ENCODE measurements at regions not wholly inside any gene's neighbourhood (a gene's known extent, or its start where the extent isn't known, plus 50 kb on each side); places are given as distances from the start of the nearest gene placed in this dataset.
"Not testable (repeated sequence)": the region's sequence is repeated elsewhere in the genome, so short reads cannot be mapped to it uniquely, and the experiment has no call there.

GRCh38 chr17:70288540-70289290 lies 119.4 kb downstream of the KCNJ2 start:
- TF ChIP-seq CTCF (IDR thresholded peaks at IDR 0.05) (no peak), POLR2A (IDR thresholded peaks at IDR 0.05) (no peak)
- Histone ChIP-seq H3K27me3 (no peaks in the 10 kb centered on the region), H3K4me1 (no peaks in the 10 kb centered on the region), H3K36me3 (no peaks in the 10 kb centered on the region), H3K27ac (no peak overlapping the region), H3K4me3 (no peak overlapping the region), H3K9me3 (no peaks in the 10 kb centered on the region)
- no peak for DNase-seq
- intact Hi-C loops (cut with DNase I; ENCODE audit: low total_unique reads): no loop called here

- Histone ChIP-seq H3K4me3 (no peak overlapping the region), H3K4me1 (no peaks in the 10 kb centered on the region), H3K36me3 (no peaks in the 10 kb centered on the region), H3K9me3 (no peaks in the 10 kb centered on the region), H3K27ac (no peak overlapping the region), H3K27me3 (no peaks in the 10 kb centered on the region)
- TF ChIP-seq CTCF (IDR thresholded peaks at IDR 0.05): no peak
- no peak for TF ChIP-seq POLR2A (IDR thresholded peaks at IDR 0.05)
- intact Hi-C loops (cut with DNase I; ENCODE audit: low total_unique reads): no loop called here
- DNase-seq: no peak
These were observed 121.4 kb downstream of the KCNJ2 start for GRCh38 chr17:70290770-70291169.

- intact Hi-C loops (cut with DNase I; ENCODE audit: low total_unique reads): no loop called here
- Histone ChIP-seq H3K4me3 (no peak overlapping the region), H3K36me3 (no peaks in the 10 kb centered on the region), H3K27me3 (no peaks in the 10 kb centered on the region), H3K4me1 (no peaks in the 10 kb centered on the region), H3K9me3 (no peaks in the 10 kb centered on the region), H3K27ac (no peak overlapping the region)
- TF ChIP-seq POLR2A (IDR thresholded peaks at IDR 0.05) (no peak), CTCF (IDR thresholded peaks at IDR 0.05) (no peak)
- no peak for DNase-seq
These were observed 123.0 kb downstream of the KCNJ2 start for GRCh38 chr17:70292366-70292765.

- DNase-seq; intact Hi-C loops (cut with DNase I; ENCODE audit: low total_unique reads); H3K27ac ChIP-seq; H3K4me1 ChIP-seq; H3K4me3 ChIP-seq; H3K27me3 ChIP-seq; H3K9me3 ChIP-seq; H3K36me3 ChIP-seq: not testable (repeated sequence)
These were observed 124.4 kb downstream of the KCNJ2 start for GRCh38 chr17:70293564-70294310.

GRCh38 chr17:70295329-70295728 lies 126.0 kb downstream of the KCNJ2 start:
- TF ChIP-seq POLR2A (IDR thresholded peaks at IDR 0.05): no peak
- H3K4me1 ChIP-seq: no peaks in the 10 kb centered on the region
- H3K27me3 ChIP-seq: no peaks in the 10 kb centered on the region
- H3K4me3 ChIP-seq: no peak overlapping the region
- no peaks in the 10 kb centered on the region for H3K36me3 ChIP-seq
- H3K9me3 ChIP-seq: no peaks in the 10 kb centered on the region
- intact Hi-C loops (cut with DNase I; ENCODE audit: low total_unique reads): no loop called here
- no peak overlapping the region for H3K27ac ChIP-seq
- no peak for DNase-seq

- H3K9me3 ChIP-seq: no peaks in the 10 kb centered on the region
- H3K4me1 ChIP-seq: no peaks in the 10 kb centered on the region
- TF ChIP-seq CTCF (IDR thresholded peaks at IDR 0.05): no peak
- no peak for TF ChIP-seq POLR2A (IDR thresholded peaks at IDR 0.05)
- DNase-seq: no peak
- intact Hi-C loops (cut with DNase I; ENCODE audit: low total_unique reads): no loop called here
- H3K36me3 ChIP-seq: no peaks in the 10 kb centered on the region
- no peak overlapping the region for H3K4me3 ChIP-seq
- H3K27ac ChIP-seq: no peak overlapping the region
- no peaks in the 10 kb centered on the region for H3K27me3 ChIP-seq
These were observed 126.4 kb downstream of the KCNJ2 start for GRCh38 chr17:70295731-70296130.

All from uterus (tissue), 3 donors.